HG02588 (cell line): ENCODE measurements at regions not wholly inside any gene's neighbourhood (a gene's known extent, or its start where the extent isn't known, plus 50 kb on each side); places are given as distances from the start of the nearest gene placed in this dataset.
"Not testable (repeated sequence)": the region's sequence is repeated elsewhere in the genome, so short reads cannot be mapped to it uniquely, and the experiment has no call there.

Experiments
- ATAC-seq: cut with Tn5 transposase; IDR thresholded peaks from one replicate; pipeline ENCODE4 v1.9.1; 2021; ENCODE audit warnings: mild to moderate bottlenecking, moderate library complexity; ENCODE audit not compliant: unreplicated experiment

GRCh38 chr7:114802632-114803031 is 119.3 kb upstream of the MDFIC start:
- ATAC-seq: no peak

DNA sequence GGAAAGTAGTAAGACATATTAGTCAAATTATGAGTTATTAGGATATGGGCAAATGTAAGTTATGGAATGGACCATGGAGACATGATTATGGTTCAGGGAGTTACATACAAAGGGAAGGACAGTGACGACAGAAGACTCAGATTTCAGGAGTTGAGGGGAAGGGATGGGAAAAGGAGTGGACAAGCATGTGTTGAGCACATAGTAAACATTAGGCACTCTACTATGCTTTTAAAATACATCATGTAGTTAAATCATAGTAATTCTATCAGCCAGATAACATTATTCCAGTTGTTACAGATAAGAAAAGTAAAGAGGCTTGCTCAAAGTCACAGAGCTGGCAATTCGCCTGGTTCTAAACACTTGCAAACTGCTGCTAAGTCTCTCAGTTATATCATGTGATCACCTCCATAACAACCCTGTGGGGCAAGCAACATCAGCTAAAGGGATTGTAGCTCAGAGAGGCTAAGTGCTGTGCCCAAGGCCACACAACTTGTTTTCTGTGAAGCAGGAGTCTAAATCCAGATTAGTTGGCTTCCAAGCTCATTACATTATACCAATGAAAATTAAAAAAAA is 115.2 kb upstream of the MDFIC start:
- ATAC-seq: no peak

GRCh38 chr7:114812570-114812969 is 109.3 kb upstream of the MDFIC start:
- no peak for ATAC-seq

- ATAC-seq: no peak
Observed at GRCh38 chr7:114813624-114814023, 108.3 kb upstream of the MDFIC start.

DNA sequence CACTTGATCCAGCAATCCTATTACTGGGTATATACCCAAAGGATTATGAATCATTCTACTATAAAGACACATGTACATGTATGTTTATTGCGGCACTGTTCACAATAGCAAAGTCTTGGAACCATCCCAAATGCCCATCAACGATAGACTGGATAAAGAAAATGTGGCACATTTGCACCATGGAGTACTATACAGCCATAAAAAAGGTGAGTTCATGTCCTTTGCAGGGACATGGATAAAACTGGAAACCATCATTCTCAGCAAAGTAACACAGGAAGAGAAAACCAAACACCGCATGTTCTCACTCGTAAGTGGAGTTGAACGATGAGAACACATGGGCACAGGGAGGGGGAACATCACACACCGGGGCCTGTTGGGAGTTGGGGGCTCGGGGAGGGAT is 104.9 kb upstream of the MDFIC start:
- ATAC-seq: not testable (repeated sequence)

GRCh38 chr7:114818501-114818900 is 103.4 kb upstream of the MDFIC start:
- ATAC-seq: no peak

DNA sequence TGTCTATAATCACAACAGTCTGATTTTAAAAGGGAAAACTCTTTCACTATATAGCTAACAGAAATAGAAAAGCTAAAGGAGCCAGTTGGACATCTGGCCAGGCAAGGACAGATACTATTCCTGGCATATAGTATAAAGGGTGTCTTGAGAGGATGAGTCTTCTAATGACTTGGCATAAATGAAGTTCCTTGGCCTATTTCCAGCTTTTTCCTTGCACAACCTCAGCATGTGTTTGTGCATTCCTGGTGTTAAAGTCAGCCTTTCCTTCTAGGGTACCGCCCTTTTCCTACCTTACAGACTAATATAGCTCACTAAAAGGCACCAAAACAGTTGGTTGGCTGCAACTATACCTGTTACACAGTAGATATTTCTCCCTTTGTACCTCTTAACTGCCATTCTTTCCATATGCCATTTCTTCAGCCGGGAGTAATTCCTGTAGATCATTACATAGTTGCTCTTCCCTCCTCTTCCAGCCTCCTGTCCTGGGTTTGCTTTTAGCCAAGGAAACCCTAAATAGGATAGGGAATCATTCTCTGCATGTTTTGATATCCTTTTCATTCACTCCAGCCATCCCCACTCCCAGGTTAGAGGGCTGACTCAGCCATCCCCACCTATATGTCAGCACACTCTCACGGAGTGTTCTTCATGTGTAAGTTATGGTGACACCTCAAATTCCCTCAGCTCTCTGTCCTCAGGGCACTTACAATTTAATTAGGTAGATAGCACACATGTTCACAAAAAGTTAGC is 102.1 kb upstream of the MDFIC start:
- no peak for ATAC-seq

- ATAC-seq: no peak
Observed at GRCh38 chr7:114821030-114821900, 100.6 kb upstream of the MDFIC start.

- no peak for ATAC-seq
Observed at GRCh38 chr7:114822131-114822530, 99.8 kb upstream of the MDFIC start.

DNA sequence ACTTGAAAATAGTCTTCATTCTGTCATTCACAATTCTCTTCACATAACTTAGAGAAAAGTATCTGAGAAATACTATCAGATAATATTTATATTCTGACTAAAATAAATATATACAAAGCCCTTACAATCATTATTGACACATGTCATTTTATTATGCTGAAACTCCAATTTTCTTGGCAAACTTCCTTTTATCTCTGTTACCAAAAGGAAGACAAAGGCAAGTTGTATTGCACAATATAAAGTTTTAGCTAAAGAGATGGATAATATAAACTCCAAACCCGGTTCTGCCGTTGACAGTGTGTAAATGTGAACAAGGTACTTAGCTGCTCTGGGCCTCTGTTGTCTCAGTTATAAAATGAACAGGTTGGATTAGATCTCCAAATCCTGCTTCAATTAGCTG is 99.0 kb upstream of the MDFIC start:
- ATAC-seq: no peak

DNA sequence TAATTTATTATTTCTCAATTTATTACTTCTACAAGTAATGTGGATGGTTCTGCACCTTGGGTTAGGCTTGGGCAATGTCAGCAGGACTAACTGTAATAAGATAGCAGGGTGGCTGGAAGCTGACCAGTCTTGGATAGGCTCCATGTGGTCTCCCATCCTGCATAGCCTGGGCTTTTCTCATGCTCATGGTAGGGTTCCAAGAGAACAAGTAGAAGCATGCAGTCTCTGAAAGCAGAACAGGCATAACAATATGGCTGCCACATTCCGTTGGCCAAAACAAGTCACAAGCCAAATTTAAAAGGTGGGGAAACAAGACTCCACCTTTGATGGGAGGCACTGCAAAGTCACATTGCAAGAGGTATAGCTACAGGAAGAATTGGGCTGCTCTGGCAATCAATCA is 98.6 kb upstream of the MDFIC start:
- no peak for ATAC-seq

- ATAC-seq: no peak
Observed at GRCh38 chr7:114825423-114825951, 96.4 kb upstream of the MDFIC start.

GRCh38 chr7:114830952-114831351 is 90.9 kb upstream of the MDFIC start:
- ATAC-seq: no peak

DNA sequence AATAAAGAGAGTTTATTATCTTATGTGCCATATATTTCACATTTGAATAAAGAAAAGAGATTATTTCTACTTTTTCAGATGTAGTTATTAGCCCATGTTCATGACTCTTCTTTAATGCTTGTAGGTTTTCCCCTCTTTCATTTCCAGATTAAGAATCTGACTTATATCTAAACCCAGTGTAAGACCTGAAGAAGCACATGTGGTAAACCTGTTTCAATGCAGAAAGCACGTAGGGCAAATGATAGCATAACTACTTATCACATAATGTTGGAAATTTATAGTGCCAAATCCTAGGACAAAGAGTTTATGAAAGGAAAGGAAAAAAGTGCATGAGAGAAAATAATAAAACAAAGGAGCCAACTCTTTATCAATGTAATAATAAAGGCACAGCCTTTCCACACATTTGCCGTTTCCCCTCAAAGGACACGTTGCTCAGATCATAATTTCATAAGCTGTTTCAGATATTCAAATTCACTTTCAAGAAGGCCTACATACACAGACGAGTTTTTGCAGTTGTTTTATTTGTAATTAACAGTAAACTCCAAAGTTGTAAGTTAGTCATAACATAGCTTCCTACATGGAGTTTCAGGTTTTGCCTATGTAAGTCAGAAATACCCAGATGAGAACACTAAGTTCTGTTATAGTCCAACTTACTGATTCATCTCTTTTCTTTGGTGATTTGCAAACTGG is 88.8 kb upstream of the MDFIC start:
- ATAC-seq: peak; percentile 94

GRCh38 chr7:114835303-114835702 is 86.6 kb upstream of the MDFIC start:
- no peak for ATAC-seq

- ATAC-seq: no peak
Observed at GRCh38 chr7:114835861-114836260, 86.0 kb upstream of the MDFIC start.

GRCh38 chr7:114842551-114843065 is 79.3 kb upstream of the MDFIC start:
- no peak for ATAC-seq

GRCh38 chr7:114843102-114843501 is 78.8 kb upstream of the MDFIC start:
- no peak for ATAC-seq

GRCh38 chr7:114851406-114852061 is 70.4 kb upstream of the MDFIC start:
- ATAC-seq: no peak

- no peak for ATAC-seq
Observed at GRCh38 chr7:114852293-114852692, 69.6 kb upstream of the MDFIC start.
